HG02678 (cell line): ENCODE measurements at regions not wholly inside any gene's neighbourhood (a gene's known extent, or its start where the extent isn't known, plus 50 kb on each side); places are given as distances from the start of the nearest gene placed in this dataset.

Experiments
- ATAC-seq: cut with Tn5 transposase; IDR thresholded peaks from one replicate; pipeline ENCODE4 v1.9.1; 2021; ENCODE audit warnings: mild to moderate bottlenecking, moderate library complexity; ENCODE audit not compliant: unreplicated experiment

GRCh38 chr10:128973221-128973620, 493.8 kb upstream of the MGMT start:
- no peak for ATAC-seq

- no peak for ATAC-seq
These were observed 490.2 kb upstream of the MGMT start for GRCh38 chr10:128976856-128977255.

DNA sequence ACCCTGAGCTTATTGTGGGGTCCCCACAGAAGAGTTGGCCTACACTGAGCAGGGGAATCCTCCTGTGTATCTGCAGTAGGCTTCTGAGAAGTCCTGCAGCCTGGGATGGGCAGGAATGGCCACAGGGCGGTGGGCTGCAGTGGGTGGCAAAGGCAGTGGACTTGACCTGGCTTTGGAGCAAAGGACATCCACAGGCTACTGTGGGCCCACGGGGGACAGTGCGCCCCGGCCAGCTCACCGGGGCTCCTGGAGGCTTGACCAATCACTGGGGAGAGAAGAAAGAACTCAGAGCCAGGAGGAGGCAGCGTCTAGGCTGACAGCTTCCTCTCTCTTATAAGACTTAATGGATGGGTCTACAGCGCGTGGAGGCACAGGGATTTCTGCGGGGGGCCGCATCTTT, 488.8 kb upstream of the MGMT start:
- ATAC-seq = no peak

DNA sequence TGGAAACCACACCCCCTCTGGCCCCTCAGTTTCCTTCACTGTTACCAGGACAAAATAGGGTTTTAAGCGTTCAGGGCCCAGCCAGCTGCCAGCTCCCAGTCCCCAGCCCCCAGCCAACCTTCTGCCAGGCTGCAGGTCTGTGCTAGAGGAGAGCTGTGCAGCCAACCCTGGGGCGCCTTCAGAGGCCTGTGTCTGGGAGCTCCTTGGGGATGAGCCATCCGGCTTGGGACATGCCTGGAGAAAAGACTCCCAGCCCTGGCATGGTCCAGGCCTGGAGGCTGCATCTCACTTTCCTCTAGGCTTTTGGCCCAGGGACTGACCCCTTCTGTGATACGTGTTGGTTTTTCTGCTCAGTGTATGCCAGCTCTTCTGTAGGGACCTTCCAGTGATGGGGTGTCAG, 487.6 kb upstream of the MGMT start:
- ATAC-seq = no peak

DNA sequence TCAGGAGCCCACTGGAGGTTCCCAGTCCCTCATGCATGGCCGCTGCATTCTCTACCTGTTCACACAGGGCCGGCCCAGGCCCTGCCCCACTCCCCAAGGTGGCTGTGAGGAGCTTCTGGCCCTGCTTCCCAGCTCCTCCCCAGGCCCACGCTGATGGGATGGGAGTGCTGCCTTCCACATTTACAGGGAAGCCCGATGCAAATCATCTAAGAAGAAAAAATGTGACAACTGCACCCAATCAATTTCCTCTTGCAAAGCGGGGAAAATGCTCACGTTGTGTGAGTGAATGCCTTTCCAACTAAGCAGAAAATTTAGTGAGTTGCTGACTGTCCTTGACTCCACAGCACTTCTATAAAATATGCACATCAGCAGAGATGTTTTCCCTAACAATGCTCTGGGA, 485.8 kb upstream of the MGMT start:
- ATAC-seq = no peak

DNA sequence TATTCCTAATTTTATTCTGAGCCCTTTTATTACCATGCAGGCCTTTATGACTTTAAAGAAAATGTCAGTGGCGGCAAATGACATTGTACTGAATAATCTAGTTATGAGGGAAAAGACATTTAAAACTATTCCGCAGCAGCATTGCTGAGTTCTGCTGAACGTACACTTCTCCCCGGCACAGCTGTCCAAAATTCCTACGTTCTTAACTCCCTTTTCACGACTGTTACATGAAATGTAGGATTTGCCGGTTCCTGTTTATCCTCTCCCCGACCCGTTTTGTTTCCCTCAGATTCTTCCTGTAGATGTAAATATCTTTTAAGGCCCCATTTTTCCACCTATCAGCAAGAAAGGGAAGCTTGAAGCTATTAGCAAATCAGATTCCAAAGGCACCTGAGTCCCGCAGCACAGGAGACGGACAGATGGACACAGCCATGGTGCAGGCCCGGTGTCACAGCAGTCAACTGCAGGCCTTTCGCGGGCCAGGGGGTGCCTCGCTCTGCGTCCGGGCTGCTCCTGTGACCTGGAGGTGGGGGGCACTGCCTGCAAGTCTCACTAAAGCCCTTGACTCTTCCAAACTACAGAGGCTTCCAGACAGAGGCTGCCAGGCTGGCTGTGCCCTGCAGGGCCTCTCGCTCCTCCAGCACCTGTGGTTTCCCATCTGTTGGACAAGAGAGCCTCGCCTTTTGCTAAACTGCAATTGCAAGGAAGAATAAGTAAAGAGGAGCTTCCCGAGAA, 485.0 kb upstream of the MGMT start:
- no peak for ATAC-seq

DNA sequence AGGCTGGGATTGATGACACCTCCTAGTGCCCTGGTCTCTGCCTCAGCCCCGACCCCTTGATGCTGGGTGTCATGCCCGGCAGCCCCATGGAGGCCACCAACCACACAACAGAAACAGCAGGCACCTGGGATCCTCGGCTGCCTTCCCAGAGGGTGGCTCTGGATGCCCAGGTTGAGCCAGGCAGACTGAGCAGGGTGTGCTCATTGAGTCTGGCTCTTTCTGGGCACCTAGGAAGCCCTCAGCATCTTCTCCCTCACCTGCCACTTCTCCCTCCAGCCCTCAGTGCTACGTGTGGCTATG, 484.5 kb upstream of the MGMT start:
- no peak for ATAC-seq

DNA sequence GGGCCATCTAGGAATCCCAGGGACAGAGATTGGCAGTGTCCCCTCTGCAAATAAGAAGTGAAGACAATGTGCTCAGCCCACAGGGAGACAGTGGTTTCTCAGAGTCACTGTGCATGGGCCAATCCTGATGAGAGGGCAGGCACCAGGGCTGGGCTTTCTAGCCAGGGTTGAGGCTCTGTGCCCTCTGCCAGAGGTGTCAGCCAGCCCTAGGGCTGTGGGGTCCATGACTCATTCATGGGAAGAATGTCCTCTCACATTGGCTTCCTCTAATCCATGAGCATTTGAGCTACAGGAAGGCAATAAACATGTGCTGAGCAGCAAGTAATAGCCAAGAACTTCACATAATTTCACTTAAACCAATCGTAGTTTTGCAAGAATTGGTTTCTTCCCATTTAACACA, 482.0 kb upstream of the MGMT start:
- ATAC-seq = no peak

GRCh38 chr10:128990986-128991385, 476.1 kb upstream of the MGMT start:
- ATAC-seq = no peak

GRCh38 chr10:128992770-128993169, 474.3 kb upstream of the MGMT start:
- no peak for ATAC-seq

DNA sequence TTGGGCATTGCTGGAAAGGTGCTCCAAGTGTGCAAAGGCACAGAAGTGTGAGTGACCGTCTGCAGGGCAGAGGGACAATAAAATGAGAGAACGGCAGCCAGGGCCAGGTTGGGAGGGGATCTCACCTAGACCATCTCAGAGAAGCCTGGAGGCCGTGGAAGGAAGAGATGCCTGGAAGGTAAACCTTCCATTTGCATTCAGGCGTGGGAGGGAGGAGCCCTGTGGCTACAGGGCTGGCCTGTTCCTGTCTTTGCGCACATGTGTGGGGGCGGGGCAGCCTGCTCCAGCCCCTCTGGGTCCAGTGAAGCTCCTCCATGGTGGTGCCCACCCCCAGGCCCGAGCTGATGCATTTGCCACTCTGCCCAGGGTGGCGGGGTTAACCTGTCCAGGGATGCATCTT, 473.6 kb upstream of the MGMT start:
- no peak for ATAC-seq

DNA sequence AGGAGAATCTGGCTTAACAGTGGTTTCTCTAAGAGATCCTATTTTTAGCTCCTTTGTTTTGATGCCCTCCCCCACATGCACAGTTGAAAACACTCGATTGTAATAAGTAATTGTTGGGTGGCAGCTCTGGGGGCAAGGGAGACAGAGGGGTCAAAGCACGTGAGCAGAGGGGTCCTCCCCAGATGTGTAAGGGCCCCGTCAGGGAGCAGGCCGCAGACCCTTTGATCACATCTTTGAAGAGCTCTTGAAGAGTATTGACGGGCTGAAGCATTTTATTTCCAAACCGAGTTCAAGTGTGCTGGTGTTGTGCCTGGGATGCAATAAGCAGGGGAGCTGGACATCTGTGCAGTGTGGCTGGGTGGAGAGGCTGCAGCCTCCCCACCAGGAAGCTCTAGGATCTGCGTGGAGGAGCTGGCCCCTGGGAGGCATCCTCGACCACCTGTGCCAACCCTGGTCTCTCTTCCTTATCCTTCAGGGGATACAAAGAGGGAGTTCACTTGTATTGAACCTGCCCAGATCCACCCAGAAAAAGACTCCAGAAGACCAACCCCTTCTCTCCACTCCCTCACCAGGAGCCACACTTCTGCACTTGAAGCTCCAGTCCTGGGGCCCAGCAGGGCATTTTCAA, 473.0 kb upstream of the MGMT start:
- no peak for ATAC-seq

DNA sequence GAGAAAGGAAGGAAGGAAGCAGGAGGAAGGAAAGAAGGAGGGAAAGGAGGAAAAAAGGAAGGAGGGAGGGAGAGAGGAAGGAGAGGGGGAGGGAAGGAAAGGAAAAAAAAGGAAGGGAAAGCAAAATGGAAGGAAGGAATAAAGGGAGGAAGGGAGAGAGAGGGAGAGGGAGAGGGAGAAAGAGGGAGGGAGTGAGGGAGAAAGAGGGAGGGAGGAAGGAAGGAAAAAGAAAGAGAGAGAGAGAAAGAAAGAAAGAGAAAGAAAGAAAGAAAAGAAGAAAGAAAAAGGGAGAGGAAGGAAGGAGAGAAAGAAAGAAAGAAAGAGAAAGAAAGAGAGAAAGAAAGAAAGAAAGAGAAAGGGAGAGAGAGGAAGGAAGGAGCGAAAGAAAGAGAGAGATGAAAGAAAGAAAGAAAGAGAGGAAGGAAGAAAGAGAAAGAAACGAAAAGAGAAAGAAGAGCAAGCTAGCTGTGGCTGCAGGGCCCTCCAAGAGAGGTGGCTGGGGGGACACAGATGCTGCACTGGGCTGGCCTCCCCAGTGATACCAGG, 472.4 kb upstream of the MGMT start:
- ATAC-seq = no peak

- ATAC-seq = no peak
These were observed 471.4 kb upstream of the MGMT start for GRCh38 chr10:128995676-128996075.

DNA sequence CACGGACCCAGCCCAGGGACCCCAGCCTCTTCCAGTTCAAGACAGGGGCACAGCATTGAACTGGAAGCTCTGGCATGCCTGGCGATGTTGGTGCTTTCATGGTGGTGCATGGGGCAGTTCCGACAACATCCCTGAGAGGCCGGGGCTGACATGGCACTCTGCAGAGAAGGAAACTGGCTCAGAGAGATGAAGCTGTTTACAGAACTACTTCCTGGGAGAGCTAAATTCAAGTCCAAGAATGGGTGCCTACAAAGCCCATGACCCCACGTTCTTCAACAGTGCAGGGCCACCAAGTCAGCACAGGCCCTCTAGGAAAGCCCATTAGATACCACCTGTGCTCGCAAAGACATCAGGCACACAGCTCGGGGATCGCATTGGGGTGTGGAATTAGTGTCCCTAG, 470.9 kb upstream of the MGMT start:
- no peak for ATAC-seq

DNA sequence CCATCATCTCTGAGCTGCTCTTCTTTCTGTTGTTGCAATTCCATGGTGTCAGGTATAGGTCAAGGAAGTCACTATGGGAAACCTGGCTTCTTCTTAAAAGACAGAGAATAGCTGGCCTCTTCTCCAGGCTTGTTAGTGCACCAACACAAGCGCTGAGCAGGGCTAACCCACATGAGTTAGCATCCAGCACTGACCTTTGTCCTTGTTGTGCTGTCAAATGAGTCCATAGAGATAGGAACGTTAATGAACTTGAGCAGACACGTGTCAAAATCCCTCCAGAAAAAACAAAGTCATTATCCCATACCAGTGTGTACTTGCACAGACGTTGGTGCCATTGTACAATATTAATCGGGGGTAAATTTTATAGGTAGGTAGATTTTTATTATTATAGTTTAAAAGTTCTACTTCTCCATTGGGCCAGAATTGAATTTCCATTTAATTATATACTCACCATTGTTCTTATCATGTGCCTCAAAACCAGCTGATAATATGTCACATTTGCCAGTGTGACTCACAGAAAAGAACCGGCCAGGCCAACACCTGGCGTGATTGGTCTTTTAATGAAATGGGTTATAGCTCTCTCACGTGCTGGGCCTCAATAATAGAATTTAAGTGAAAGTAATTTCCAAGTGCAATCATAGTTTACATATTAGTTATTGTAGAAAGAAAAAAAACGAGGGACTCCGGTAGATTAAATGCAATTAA, 468.8 kb upstream of the MGMT start:
- ATAC-seq = no peak

- ATAC-seq = no peak
These were observed 462.6 kb upstream of the MGMT start for GRCh38 chr10:129004398-129004797.

- no peak for ATAC-seq
These were observed 462.0 kb upstream of the MGMT start for GRCh38 chr10:129005080-129005479.

DNA sequence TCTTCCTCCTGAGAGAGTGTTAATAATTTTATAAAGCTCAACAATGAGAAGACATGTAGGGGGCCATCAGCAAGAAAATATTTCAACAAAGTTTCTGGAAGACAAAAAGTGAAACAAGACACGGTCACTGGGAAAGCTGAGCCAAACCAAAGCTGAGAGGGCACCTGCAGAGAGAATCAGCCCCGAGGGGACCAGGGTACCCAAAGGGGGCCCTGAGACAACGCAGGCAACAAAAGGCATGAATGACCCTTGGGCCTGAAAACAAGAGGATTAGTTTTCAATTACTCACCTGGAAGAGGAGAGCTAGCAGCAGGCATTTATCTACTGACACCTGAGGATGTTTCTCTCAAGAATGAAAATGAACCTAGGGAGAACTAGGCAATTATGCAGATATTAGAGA, 461.2 kb upstream of the MGMT start:
- ATAC-seq = no peak

GRCh38 chr10:129018511-129018910, 448.5 kb upstream of the MGMT start:
- ATAC-seq = no peak

DNA sequence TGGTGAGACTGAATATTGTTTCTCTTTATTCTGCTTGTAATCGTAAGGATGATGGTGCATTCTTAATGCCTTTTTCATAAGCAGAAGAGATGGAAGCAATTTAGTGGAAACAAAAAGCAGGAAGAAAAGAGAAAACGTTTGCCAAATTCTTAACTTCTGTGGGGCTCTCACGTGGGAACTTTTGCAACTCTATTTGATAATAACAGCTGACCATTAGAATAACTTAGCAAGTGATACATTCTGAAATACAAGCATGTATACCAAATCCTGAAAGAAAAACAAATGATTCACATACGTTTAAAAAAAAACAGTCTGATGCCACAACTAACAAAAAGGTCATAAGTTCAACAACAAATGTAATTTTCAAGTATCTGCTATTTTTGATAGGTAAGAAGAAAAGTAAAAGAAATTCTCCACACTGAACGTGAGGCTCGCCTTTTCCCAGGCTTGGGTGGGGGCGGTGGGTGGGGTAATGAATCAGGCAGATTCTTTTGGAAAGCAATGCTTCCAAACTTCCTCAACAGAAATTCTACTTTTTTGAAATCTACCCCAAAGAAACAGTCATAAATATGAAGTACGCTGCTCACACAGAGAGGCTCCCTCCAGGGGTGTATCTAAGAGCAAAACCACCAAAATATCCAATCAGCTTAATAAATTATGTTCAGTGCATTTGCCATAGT, 446.2 kb upstream of the MGMT start:
- no peak for ATAC-seq
